Neural cell (in vitro differentiated cells): ENCODE measurements at regions not wholly inside any gene's neighbourhood (a gene's known extent, or its start where the extent isn't known, plus 50 kb on each side); places are given as distances from the start of the nearest gene placed in this dataset.

Experiments used
- EZH2 ChIP-seq: fragments of 200-600, 300-800 bp; shearing (Covaris generic), sonication (generic); IDR thresholded peaks from 2 replicates; pipeline ENCODE4 v1.6.1; 2014; ENCODE audit warnings: antibody characterized with exemption, low read length, borderline replicate concordance, mild to moderate bottlenecking; ENCODE audit not compliant: insufficient read depth, poor library complexity, severe bottlenecking
- SMC3 ChIP-seq: fragments of 450-650 bp; conservative IDR thresholded peaks from 2 replicates; pipeline ENCODE4 v1.6.1; 2014; ENCODE audit warnings: antibody characterized with exemption, mild to moderate bottlenecking, moderate library complexity; ENCODE audit not compliant: poor library complexity
- TAF1 ChIP-seq: IDR thresholded peaks from 2 replicates; pipeline ENCODE4 v1.6.1; 2012; ENCODE audit warnings: low read depth
- TF ChIP-seq, protein P1 (sequence below): fragments of 450-650 bp; IDR thresholded peaks from 2 replicates; pipeline ENCODE4 v1.5.1; 2014; ENCODE audit warnings: antibody characterized with exemption, mild to moderate bottlenecking, moderate library complexity; ENCODE audit not compliant: poor library complexity, severe bottlenecking
- TF ChIP-seq, protein P2 (sequence below): IDR thresholded peaks from 2 replicates; pipeline ENCODE4 v1.6.1; 2012; ENCODE audit warnings: borderline replicate concordance

DNA sequence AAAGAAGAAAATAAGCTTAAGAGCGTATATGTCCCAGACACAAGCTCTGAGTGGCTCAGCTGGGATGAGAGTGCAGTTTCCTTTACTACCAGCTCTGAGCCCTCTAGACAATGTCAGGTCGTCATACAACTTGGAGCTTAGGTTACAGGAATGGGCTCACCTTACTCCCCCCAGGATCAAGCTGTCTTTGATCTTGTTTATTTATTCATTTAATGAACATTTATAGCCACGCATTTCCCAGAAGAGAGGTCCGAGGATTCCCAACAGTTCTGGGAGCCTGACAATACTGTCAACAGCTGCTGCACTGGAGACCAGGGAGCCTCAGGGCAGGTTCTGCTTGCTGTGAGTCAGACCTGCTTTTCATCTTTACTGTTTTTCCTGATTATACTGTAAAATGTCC, 378.9 kb downstream of the PLPP3 start:
- TF ChIP-seq, protein P1, sequence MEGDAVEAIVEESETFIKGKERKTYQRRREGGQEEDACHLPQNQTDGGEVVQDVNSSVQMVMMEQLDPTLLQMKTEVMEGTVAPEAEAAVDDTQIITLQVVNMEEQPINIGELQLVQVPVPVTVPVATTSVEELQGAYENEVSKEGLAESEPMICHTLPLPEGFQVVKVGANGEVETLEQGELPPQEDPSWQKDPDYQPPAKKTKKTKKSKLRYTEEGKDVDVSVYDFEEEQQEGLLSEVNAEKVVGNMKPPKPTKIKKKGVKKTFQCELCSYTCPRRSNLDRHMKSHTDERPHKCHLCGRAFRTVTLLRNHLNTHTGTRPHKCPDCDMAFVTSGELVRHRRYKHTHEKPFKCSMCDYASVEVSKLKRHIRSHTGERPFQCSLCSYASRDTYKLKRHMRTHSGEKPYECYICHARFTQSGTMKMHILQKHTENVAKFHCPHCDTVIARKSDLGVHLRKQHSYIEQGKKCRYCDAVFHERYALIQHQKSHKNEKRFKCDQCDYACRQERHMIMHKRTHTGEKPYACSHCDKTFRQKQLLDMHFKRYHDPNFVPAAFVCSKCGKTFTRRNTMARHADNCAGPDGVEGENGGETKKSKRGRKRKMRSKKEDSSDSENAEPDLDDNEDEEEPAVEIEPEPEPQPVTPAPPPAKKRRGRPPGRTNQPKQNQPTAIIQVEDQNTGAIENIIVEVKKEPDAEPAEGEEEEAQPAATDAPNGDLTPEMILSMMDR, result no peak
- TF ChIP-seq, protein P2, sequence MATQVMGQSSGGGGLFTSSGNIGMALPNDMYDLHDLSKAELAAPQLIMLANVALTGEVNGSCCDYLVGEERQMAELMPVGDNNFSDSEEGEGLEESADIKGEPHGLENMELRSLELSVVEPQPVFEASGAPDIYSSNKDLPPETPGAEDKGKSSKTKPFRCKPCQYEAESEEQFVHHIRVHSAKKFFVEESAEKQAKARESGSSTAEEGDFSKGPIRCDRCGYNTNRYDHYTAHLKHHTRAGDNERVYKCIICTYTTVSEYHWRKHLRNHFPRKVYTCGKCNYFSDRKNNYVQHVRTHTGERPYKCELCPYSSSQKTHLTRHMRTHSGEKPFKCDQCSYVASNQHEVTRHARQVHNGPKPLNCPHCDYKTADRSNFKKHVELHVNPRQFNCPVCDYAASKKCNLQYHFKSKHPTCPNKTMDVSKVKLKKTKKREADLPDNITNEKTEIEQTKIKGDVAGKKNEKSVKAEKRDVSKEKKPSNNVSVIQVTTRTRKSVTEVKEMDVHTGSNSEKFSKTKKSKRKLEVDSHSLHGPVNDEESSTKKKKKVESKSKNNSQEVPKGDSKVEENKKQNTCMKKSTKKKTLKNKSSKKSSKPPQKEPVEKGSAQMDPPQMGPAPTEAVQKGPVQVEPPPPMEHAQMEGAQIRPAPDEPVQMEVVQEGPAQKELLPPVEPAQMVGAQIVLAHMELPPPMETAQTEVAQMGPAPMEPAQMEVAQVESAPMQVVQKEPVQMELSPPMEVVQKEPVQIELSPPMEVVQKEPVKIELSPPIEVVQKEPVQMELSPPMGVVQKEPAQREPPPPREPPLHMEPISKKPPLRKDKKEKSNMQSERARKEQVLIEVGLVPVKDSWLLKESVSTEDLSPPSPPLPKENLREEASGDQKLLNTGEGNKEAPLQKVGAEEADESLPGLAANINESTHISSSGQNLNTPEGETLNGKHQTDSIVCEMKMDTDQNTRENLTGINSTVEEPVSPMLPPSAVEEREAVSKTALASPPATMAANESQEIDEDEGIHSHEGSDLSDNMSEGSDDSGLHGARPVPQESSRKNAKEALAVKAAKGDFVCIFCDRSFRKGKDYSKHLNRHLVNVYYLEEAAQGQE, result no peak
- no peak for TF ChIP-seq TAF1
- no peak for TF ChIP-seq SMC3
- TF ChIP-seq EZH2, result no peak
